ENCODE measurements at regions not wholly inside any gene's neighbourhood (a gene's known extent, or its start where the extent isn't known, plus 50 kb on each side); places are given as distances from the start of the nearest gene placed in this dataset.

DNA sequence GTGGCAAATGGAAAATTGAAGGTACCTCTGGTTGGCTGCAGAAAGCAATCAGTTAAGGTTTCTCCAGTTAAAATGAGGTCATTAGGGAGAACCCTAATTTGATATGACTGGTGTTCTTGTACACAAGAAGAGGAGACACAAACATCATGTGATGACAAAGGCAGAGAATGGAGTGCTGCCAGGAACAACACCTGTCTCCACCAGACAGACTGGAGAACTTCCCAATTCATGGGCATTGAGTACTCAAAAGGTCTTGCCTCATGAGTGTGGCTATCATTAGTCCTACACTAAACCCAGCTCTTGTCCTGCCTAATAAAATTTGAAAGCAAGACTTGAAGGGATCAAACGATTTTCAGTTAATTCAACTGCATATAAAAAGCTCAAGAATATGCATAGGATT lies 152.6 kb downstream of the PTPN20 start:
- TF ChIP-seq L3MBTL2 (conservative IDR thresholded peaks at IDR 0.05) (no peak), HDGF (IDR thresholded peaks at IDR 0.05; ENCODE audit: borderline replicate concordance) (no peak)

Measured in HEK293T (cell line).